AML-193 (cell line): ENCODE measurements at regions not wholly inside any gene's neighbourhood (a gene's known extent, or its start where the extent isn't known, plus 50 kb on each side); places are given as distances from the start of the nearest gene placed in this dataset.
"Not testable (repeated sequence)": the region's sequence is repeated elsewhere in the genome, so short reads cannot be mapped to it uniquely, and the experiment has no call there.

Source experiments
- DNase-seq, 2 experiments: peaks; one replicate each; lab custom pipeline; 2025; lab: John Stamatoyannopoulos, UW

GRCh38 chr9:24073007-24073592, 247.1 kb upstream of the ELAVL2 start:
- DNase-seq = no peak

GRCh38 chr9:24071716-24072115, 245.7 kb upstream of the ELAVL2 start:
- DNase-seq = no peak

GRCh38 chr9:24071091-24071490, 245.1 kb upstream of the ELAVL2 start:
- DNase-seq = no peak

- DNase-seq = not testable (repeated sequence)
Measured at GRCh38 chr9:24067107-24067506, 241.1 kb upstream of the ELAVL2 start.

- no peak for DNase-seq
Measured at GRCh38 chr9:24059651-24060050, 233.6 kb upstream of the ELAVL2 start.

GRCh38 chr9:24051587-24051986, 225.5 kb upstream of the ELAVL2 start:
- DNase-seq = no peak

- DNase-seq = not testable (repeated sequence)
Measured at GRCh38 chr9:24050239-24050638, 224.2 kb upstream of the ELAVL2 start.

- no peak for DNase-seq
Measured at GRCh38 chr9:24045150-24045549, 219.1 kb upstream of the ELAVL2 start.

GRCh38 chr9:24044576-24044975, 218.5 kb upstream of the ELAVL2 start:
- no peak for DNase-seq

GRCh38 chr9:24041160-24041690, 215.2 kb upstream of the ELAVL2 start:
- no peak for DNase-seq

GRCh38 chr9:24036459-24036858, 210.4 kb upstream of the ELAVL2 start:
- DNase-seq = no peak

GRCh38 chr9:24035816-24036215, 209.8 kb upstream of the ELAVL2 start:
- no peak for DNase-seq

- no peak for DNase-seq
Measured at GRCh38 chr9:24011881-24012280, 185.8 kb upstream of the ELAVL2 start.

GRCh38 chr9:24011009-24011717, 185.1 kb upstream of the ELAVL2 start:
- no peak for DNase-seq

GRCh38 chr9:24009322-24009721, 183.3 kb upstream of the ELAVL2 start:
- DNase-seq = no peak

GRCh38 chr9:24007185-24007584, 181.1 kb upstream of the ELAVL2 start:
- no peak for DNase-seq

GRCh38 chr9:23991874-23992273, 165.8 kb upstream of the ELAVL2 start:
- not testable (repeated sequence) for DNase-seq

GRCh38 chr9:23979491-23979890, 153.5 kb upstream of the ELAVL2 start:
- no peak for DNase-seq

GRCh38 chr9:23962101-23962500, 136.1 kb upstream of the ELAVL2 start:
- DNase-seq = no peak

- DNase-seq = no peak
Measured at GRCh38 chr9:23945897-23946296, 119.9 kb upstream of the ELAVL2 start.

- DNase-seq = no peak
Measured at GRCh38 chr9:23941051-23941450, 115.0 kb upstream of the ELAVL2 start.

GRCh38 chr9:23938908-23939307, 112.9 kb upstream of the ELAVL2 start:
- no peak for DNase-seq

- DNase-seq = no peak
Measured at GRCh38 chr9:23934291-23934906, 108.4 kb upstream of the ELAVL2 start.
